SK-N-SH treated with all-trans-retinoic acid at 6 μM for 48 hours (cell line): ENCODE measurements at regions not wholly inside any gene's neighbourhood (a gene's known extent, or its start where the extent isn't known, plus 50 kb on each side); places are given as distances from the start of the nearest gene placed in this dataset.
A peak's percentile ranks its signal among the peaks of the same experiment; 100 is the strongest.

Source experiments
- ATAC-seq: fragments of 200-7000 bp; cut with Tn5 transposase; 3 replicates; pipeline ENCODE4 v1.9.1; 2020; ENCODE audit warnings: mild to moderate bottlenecking, moderate library complexity
- ARNTL ChIP-seq: fragments of 450-650 bp; formaldehyde crosslinking; IDR thresholded peaks from 2 replicates; pipeline ENCODE4 v1.5.0; 2020; ENCODE audit warnings: low read depth, mild to moderate bottlenecking, moderate library complexity, borderline replicate concordance
- BACH2 ChIP-seq: fragments of 250-450 bp; sonication (Bioruptor Pico); IDR thresholded peaks from 2 replicates; pipeline ENCODE4 v1.9.0; 2021; ENCODE audit warnings: mild to moderate bottlenecking, borderline replicate concordance
- CSDC2 ChIP-seq: fragments of 250-450 bp; sonication (Bioruptor Pico); IDR thresholded peaks from 2 replicates; pipeline ENCODE4 v1.5.0; 2020; ENCODE audit warnings: mild to moderate bottlenecking, moderate library complexity
- ESRRG ChIP-seq: fragments of 250-450 bp; sonication (Bioruptor Pico); IDR thresholded peaks from 2 replicates; pipeline ENCODE4 v1.6.1; 2021; ENCODE audit warnings: mild to moderate bottlenecking
- GLIS3 ChIP-seq: fragments of 250-450 bp; sonication (Bioruptor Pico); IDR thresholded peaks from 2 replicates; pipeline ENCODE4 v1.5.0; 2020; ENCODE audit warnings: mild to moderate bottlenecking, moderate library complexity
- ISL1 ChIP-seq: fragments of 250-450 bp; sonication (Bioruptor Pico); IDR thresholded peaks from 2 replicates; pipeline ENCODE4 v2.1.2; 2022; ENCODE audit warnings: mild to moderate bottlenecking, moderate library complexity
- OSR1 ChIP-seq: fragments of 250-450 bp; sonication (Bioruptor Pico); IDR thresholded peaks from 2 replicates; pipeline ENCODE4 v1.8.0; 2022; ENCODE audit warnings: moderate library complexity, mild to moderate bottlenecking, inconsistent platforms
- RARB ChIP-seq: fragments of 250-450 bp; sonication (Bioruptor Pico); IDR thresholded peaks from 2 replicates; pipeline ENCODE4 v1.8.0; 2021; ENCODE audit warnings: mild to moderate bottlenecking, moderate library complexity
- SNAI2 ChIP-seq: fragments of 250-450 bp; sonication (Bioruptor Pico); IDR thresholded peaks from 2 replicates; pipeline ENCODE4 v1.5.0; 2020; ENCODE audit warnings: mild to moderate bottlenecking, moderate library complexity
- TCF4 ChIP-seq: fragments of 250-450 bp; sonication (Bioruptor Pico); IDR thresholded peaks from 2 replicates; pipeline ENCODE4 v1.8.0; 2021; ENCODE audit warnings: mild to moderate bottlenecking, moderate library complexity, borderline replicate concordance
- TOX ChIP-seq: fragments of 250-450 bp; sonication (Bioruptor Pico); IDR thresholded peaks from 2 replicates; pipeline ENCODE4 v1.8.0; 2021; ENCODE audit warnings: mild to moderate bottlenecking, moderate library complexity, borderline replicate concordance
- ZC3H10 ChIP-seq: fragments of 250-450 bp; sonication (Bioruptor Pico); IDR thresholded peaks from 2 replicates; pipeline ENCODE4 v1.5.1; 2021; ENCODE audit warnings: mild to moderate bottlenecking, moderate library complexity
- ZFP3 ChIP-seq: fragments of 250-450 bp; sonication (Bioruptor Pico); IDR thresholded peaks from 2 replicates; pipeline ENCODE4 v1.5.0; 2020; ENCODE audit warnings: mild to moderate bottlenecking, moderate library complexity
- ZFP30 ChIP-seq: fragments of 450-650 bp; formaldehyde crosslinking; IDR thresholded peaks from 2 replicates; pipeline ENCODE4 v1.5.0; 2022; ENCODE audit warnings: mild to moderate bottlenecking, moderate library complexity
- ZNF70 ChIP-seq: fragments of 450-650 bp; formaldehyde crosslinking; IDR thresholded peaks from 2 replicates; pipeline ENCODE4 v1.5.0; 2020; ENCODE audit warnings: mild to moderate bottlenecking, moderate library complexity
- TF ChIP-seq, protein P1 (sequence below): fragments of 250-450 bp; sonication (Bioruptor Pico); IDR thresholded peaks from 2 replicates; pipeline ENCODE4 v1.5.0; 2020; ENCODE audit warnings: mild to moderate bottlenecking, moderate library complexity
- TF ChIP-seq, protein P2 (sequence below): fragments of 250-450 bp; sonication (Bioruptor Pico); IDR thresholded peaks from 2 replicates; pipeline ENCODE4 v1.8.0; 2021; ENCODE audit warnings: low read depth, mild to moderate bottlenecking, moderate library complexity, borderline replicate concordance
- TF ChIP-seq, protein P3 (sequence below): fragments of 250-450 bp; sonication (Bioruptor Pico); IDR thresholded peaks from 2 replicates; pipeline ENCODE4 v1.5.1; 2020; ENCODE audit warnings: low read depth, mild to moderate bottlenecking, moderate library complexity

DNA sequence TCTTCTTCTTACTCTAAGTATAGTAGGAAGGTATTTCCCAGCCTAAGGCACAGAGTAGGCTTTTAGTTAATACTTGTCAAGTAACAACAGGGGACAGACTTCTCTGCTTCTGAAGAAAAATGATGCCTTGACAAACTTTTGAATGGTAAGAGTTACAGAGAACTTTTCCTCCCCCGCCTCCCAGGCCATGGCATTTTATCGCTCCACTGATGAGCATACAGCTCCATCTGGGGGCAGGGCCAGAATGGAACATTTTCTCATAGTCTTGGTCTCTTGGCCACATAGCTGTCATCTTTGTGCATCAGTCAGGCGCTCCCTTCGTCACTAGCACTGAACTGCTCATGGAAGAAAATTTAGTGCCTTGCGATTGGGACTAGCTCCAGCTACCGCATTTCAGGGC is 1066.8 kb upstream of the CITED2 start:
- ATAC-seq, result peak; percentile 81
- TF ChIP-seq ZFP3 (CRISPR knock-in tag) (no peak), OSR1 (no peak), ARNTL (no peak), SNAI2 (CRISPR knock-in tag) (no peak), CSDC2 (no peak), ZC3H10 (no peak), ISL1 (no peak), ZFP30 (CRISPR knock-in tag) (no peak), TOX (no peak; the same call in 1 of the 2 replicates), ZNF70 (CRISPR knock-in tag) (no peak)
- TF ChIP-seq, protein P1, sequence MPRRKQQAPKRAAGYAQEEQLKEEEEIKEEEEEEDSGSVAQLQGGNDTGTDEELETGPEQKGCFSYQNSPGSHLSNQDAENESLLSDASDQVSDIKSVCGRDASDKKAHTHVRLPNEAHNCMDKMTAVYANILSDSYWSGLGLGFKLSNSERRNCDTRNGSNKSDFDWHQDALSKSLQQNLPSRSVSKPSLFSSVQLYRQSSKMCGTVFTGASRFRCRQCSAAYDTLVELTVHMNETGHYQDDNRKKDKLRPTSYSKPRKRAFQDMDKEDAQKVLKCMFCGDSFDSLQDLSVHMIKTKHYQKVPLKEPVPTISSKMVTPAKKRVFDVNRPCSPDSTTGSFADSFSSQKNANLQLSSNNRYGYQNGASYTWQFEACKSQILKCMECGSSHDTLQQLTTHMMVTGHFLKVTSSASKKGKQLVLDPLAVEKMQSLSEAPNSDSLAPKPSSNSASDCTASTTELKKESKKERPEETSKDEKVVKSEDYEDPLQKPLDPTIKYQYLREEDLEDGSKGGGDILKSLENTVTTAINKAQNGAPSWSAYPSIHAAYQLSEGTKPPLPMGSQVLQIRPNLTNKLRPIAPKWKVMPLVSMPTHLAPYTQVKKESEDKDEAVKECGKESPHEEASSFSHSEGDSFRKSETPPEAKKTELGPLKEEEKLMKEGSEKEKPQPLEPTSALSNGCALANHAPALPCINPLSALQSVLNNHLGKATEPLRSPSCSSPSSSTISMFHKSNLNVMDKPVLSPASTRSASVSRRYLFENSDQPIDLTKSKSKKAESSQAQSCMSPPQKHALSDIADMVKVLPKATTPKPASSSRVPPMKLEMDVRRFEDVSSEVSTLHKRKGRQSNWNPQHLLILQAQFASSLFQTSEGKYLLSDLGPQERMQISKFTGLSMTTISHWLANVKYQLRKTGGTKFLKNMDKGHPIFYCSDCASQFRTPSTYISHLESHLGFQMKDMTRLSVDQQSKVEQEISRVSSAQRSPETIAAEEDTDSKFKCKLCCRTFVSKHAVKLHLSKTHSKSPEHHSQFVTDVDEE (CRISPR knock-in tag), result no peak
- TF ChIP-seq, protein P2, sequence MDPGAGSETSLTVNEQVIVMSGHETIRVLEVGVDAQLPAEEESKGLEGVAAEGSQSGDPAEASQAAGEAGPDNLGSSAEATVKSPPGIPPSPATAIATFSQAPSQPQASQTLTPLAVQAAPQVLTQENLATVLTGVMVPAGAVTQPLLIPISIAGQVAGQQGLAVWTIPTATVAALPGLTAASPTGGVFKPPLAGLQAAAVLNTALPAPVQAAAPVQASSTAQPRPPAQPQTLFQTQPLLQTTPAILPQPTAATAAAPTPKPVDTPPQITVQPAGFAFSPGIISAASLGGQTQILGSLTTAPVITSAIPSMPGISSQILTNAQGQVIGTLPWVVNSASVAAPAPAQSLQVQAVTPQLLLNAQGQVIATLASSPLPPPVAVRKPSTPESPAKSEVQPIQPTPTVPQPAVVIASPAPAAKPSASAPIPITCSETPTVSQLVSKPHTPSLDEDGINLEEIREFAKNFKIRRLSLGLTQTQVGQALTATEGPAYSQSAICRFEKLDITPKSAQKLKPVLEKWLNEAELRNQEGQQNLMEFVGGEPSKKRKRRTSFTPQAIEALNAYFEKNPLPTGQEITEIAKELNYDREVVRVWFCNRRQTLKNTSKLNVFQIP (CRISPR knock-in tag), result no peak
- TF ChIP-seq, protein P3, sequence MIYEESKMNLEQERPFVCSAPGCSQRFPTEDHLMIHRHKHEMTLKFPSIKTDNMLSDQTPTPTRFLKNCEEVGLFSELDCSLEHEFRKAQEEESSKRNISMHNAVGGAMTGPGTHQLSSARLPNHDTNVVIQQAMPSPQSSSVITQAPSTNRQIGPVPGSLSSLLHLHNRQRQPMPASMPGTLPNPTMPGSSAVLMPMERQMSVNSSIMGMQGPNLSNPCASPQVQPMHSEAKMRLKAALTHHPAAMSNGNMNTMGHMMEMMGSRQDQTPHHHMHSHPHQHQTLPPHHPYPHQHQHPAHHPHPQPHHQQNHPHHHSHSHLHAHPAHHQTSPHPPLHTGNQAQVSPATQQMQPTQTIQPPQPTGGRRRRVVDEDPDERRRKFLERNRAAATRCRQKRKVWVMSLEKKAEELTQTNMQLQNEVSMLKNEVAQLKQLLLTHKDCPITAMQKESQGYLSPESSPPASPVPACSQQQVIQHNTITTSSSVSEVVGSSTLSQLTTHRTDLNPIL (CRISPR knock-in tag), result no peak

DNA sequence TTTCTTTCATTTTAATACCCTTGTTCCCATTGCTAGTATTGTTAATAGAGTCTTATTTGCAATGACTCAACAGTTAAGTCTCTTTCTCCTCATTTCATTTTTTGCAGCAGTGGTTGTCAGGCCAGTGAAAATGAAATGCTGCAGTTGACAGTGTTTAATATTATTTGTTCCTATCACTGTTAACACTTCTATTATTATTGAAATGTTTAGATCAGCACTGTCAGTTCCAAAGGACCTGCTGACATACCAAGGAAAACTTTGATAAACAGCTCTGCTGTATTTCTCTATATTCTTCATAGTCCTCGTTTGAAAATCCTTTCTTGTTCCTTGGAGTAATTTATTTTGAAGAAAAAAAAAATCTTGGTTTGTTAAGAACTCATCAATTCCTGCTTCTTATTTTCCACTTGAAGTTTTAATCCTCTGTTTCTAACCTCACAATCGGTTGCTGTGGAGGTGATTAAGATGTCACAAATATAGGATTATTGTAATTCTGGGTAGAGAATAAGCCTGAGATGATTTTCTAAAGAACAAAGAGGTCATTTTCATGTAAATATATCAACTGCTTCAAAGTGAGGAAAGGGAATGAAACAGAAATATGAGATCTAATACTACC is 1065.9 kb upstream of the CITED2 start:
- TF ChIP-seq RARB (no peak), SNAI2 (CRISPR knock-in tag) (no peak), GLIS3 (CRISPR knock-in tag) (no peak), BACH2 (CRISPR knock-in tag) (no peak)
- TF ChIP-seq, all 23 proteins: peak for 0
- ATAC-seq, result no peak

DNA sequence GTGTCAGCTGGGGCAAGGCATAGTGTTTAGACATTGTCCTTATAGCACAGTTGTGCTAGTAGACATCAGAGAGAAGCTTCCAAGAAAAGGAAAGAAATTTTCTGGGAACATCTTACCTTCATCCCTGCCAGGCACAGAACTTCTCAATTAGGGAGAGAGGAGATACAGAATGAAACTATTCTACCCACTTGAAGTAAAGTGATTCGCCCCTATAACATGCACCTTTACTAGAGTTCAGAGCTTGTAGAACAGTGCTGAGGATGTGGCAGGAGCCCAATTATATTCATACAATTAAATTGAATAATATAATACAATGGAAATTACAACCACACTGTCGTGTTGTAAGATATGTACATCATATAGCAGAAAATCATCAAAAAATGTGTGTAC is 1063.9 kb upstream of the CITED2 start:
- TF ChIP-seq ZFP30 (CRISPR knock-in tag) (no peak), SNAI2 (CRISPR knock-in tag) (no peak), ZC3H10 (no peak), TCF4 (CRISPR knock-in tag) (no peak), ZNF70 (CRISPR knock-in tag) (no peak), RARB (no peak), GLIS3 (CRISPR knock-in tag) (no peak), ESRRG (CRISPR knock-in tag) (no peak)
- TF ChIP-seq, protein P1 (CRISPR knock-in tag), result no peak
- TF ChIP-seq, protein P3 (CRISPR knock-in tag), result no peak
- TF ChIP-seq, all 23 proteins: peak for 0
- peak; percentile 64 for ATAC-seq
